BLaER1 (cell line): ENCODE measurements at regions not wholly inside any gene's neighbourhood (a gene's known extent, or its start where the extent isn't known, plus 50 kb on each side); places are given as distances from the start of the nearest gene placed in this dataset.

ENCODE experiments used
- H3K27ac ChIP-seq: shearing (Covaris generic); formaldehyde crosslinking; 2 replicates; pipeline ENCODE4 v1.8.1; 2022
- H3K27me3 ChIP-seq: shearing (Covaris generic); formaldehyde crosslinking; 2 replicates; pipeline ENCODE4 v1.8.1; 2022
- H3K36me3 ChIP-seq: shearing (Covaris generic); formaldehyde crosslinking; 2 replicates; pipeline ENCODE4 v1.8.1; 2022
- H3K4me1 ChIP-seq: shearing (Covaris generic); formaldehyde crosslinking; 2 replicates; pipeline ENCODE4 v1.8.1; 2022
- H3K4me2 ChIP-seq: shearing (Covaris generic); formaldehyde crosslinking; 2 replicates; pipeline ENCODE4 v1.8.1; 2022
- H3K4me3 ChIP-seq: shearing (Covaris generic); formaldehyde crosslinking; 2 replicates; pipeline ENCODE4 v1.8.1; 2022
- H3K9ac ChIP-seq: shearing (Covaris generic); formaldehyde crosslinking; 2 replicates; pipeline ENCODE4 v1.8.1; 2022
- H3K9me3 ChIP-seq: shearing (Covaris generic); formaldehyde crosslinking; 2 replicates; pipeline ENCODE4 v1.8.1; 2022
- H4K20me1 ChIP-seq: shearing (Covaris generic); formaldehyde crosslinking; 2 replicates; pipeline ENCODE4 v1.8.1; 2022
- Cebpa-rat ChIP-seq: shearing (Covaris generic); IDR thresholded peaks from 2 replicates; pipeline ENCODE4 v1.8.1; 2022

DNA sequence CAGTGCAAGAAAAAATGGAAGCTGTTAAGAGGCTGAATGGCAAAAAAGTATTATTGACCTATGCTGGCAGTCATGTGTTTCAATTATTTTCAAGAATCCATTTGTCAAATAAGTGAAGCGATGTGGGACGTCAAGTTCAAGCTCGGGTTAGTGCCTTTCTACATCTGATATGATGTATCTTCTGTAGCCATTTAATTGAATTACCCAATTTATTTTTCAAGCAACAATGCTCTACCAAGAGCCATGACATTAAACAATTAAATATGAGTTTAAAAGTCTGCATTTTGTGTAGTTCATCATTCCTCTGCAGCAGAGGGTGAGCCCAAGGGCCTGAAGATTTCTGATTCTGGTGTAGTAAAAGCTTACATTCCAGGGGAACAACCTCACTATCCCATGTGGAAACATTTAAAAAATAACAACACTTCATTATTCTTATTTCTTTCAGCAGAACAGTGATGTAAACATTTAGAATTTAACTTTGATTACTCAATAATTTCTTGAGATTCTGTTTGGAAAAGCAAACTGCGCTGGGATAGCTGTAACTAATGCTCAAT lies 619.7 kb upstream of the ARRDC3 start:
- H3K9me3 ChIP-seq: no peaks in the 10 kb centered on the region
- no peak overlapping the region for H3K4me2 ChIP-seq
- no peaks in the 10 kb centered on the region for H3K36me3 ChIP-seq
- TF ChIP-seq Cebpa-rat: no peak
- H3K27ac ChIP-seq: no peak overlapping the region
- H3K9ac ChIP-seq: no peak overlapping the region
- H3K4me3 ChIP-seq: no peak overlapping the region
- no peaks in the 10 kb centered on the region for H4K20me1 ChIP-seq
- H3K4me1 ChIP-seq: peaks cover 7% of the 10 kb centered on the region
- no peaks in the 10 kb centered on the region for H3K27me3 ChIP-seq

DNA sequence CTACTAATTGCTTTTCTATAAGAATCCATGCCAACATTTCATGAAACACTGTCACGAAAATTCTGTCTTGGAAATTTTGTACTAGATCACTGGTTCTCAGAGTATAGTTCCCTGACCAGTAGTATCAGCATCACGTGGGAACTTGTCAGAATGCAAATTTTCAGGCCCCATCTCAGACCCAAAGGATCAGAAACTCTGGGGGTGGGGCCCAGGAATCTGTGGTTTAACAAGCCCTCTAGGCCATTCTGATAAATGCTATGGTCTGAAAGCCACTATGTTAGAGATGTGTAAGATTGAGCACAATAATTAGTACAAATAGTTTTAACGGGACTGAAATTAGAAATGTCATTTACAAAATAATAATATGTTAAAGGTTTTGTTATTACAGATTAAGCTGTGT lies 615.7 kb upstream of the ARRDC3 start:
- Histone ChIP-seq H3K4me3 (no peak overlapping the region), H3K27ac (no peak overlapping the region), H4K20me1 (no peaks in the 10 kb centered on the region), H3K36me3 (no peaks in the 10 kb centered on the region), H3K4me2 (no peak overlapping the region), H3K4me1 (no peaks in the 10 kb centered on the region), H3K27me3 (no peaks in the 10 kb centered on the region), H3K9me3 (no peaks in the 10 kb centered on the region), H3K9ac (no peak overlapping the region)
- TF ChIP-seq Cebpa-rat: no peak

- Histone ChIP-seq H3K27ac (no peak overlapping the region), H4K20me1 (no peaks in the 10 kb centered on the region), H3K4me3 (no peak overlapping the region), H3K4me2 (no peak overlapping the region), H3K36me3 (no peaks in the 10 kb centered on the region), H3K27me3 (no peaks in the 10 kb centered on the region), H3K9ac (no peak overlapping the region), H3K4me1 (no peaks in the 10 kb centered on the region), H3K9me3 (no peaks in the 10 kb centered on the region)
- TF ChIP-seq Cebpa-rat: no peak
Observed at GRCh38 chr5:91983869-91984268, 600.8 kb upstream of the ARRDC3 start.

DNA sequence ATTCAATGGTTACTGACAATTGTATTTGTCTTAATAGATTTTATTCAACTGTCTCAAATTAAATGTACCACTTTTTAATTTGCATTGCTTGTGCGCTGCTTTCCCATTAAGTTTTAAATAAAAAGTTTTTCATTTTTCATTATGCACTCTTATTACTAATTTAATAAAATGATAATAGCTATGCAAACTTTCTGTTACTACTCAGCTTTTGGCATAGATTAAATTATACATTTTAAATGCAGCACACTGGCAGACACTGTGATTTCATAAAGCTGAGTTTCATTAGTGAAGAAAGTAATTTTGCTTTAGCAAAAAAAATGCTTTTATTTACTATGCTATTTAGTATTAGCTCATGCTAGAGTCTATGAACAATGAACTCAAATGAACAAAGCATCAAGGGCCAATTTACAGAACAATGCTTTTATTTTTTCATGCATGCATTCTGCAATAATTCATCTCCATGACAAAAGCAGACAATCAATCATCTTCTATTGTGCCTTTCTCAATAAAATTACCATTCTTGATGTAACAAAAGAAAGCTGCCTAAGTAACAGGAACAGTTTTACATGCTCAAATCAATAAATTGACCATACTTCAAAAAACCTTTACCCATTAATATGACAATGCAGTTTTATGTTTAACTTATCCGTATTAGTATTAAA lies 595.2 kb upstream of the ARRDC3 start:
- no peak overlapping the region for H3K27ac ChIP-seq

GRCh38 chr5:91977579-91977978 lies 594.5 kb upstream of the ARRDC3 start:
- H3K27me3 ChIP-seq: no peaks in the 10 kb centered on the region
- H3K4me3 ChIP-seq: no peak overlapping the region
- no peaks in the 10 kb centered on the region for H3K4me1 ChIP-seq
- no peak overlapping the region for H3K4me2 ChIP-seq
- no peaks in the 10 kb centered on the region for H4K20me1 ChIP-seq
- no peaks in the 10 kb centered on the region for H3K36me3 ChIP-seq
- TF ChIP-seq Cebpa-rat: no peak
- H3K9ac ChIP-seq: no peak overlapping the region
- H3K27ac ChIP-seq: no peak overlapping the region
- H3K9me3 ChIP-seq: no peaks in the 10 kb centered on the region

More for the DNA sequence above, 595.2 kb upstream of the ARRDC3 start:
- no peaks in the 10 kb centered on the region for H3K4me1 ChIP-seq
- H3K9ac ChIP-seq: no peak overlapping the region
- H3K4me3 ChIP-seq: no peak overlapping the region
- H3K36me3 ChIP-seq: no peaks in the 10 kb centered on the region
- no peak overlapping the region for H3K4me2 ChIP-seq
- H3K27me3 ChIP-seq: no peaks in the 10 kb centered on the region
- no peaks in the 10 kb centered on the region for H4K20me1 ChIP-seq
- no peaks in the 10 kb centered on the region for H3K9me3 ChIP-seq
- no peak for TF ChIP-seq Cebpa-rat

GRCh38 chr5:91976451-91976850 lies 593.3 kb upstream of the ARRDC3 start:
- H3K36me3 ChIP-seq: no peaks in the 10 kb centered on the region
- H3K9me3 ChIP-seq: no peaks in the 10 kb centered on the region
- no peaks in the 10 kb centered on the region for H3K27me3 ChIP-seq
- no peak overlapping the region for H3K4me2 ChIP-seq
- no peak for TF ChIP-seq Cebpa-rat
- no peak overlapping the region for H3K4me3 ChIP-seq
- no peak overlapping the region for H3K27ac ChIP-seq
- no peak overlapping the region for H3K9ac ChIP-seq
- no peaks in the 10 kb centered on the region for H3K4me1 ChIP-seq
- no peaks in the 10 kb centered on the region for H4K20me1 ChIP-seq

DNA sequence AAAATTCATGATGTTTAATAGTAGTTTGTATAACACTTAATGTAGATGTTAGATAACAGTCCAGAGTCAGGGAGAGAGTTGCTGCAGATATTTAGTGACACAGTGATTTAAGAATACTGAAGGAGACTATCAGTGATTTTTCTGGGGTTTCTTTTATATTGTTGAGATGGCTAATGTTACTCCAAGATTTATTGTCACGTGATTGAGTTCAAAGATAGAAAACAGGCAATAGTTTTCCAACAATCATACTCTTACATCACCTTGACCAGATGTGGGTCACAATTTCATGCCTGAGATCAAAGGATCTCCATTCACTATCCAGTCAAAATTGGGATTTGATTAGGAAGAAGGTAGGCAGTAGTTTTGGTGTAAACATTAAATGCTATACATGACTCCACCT lies 580.0 kb upstream of the ARRDC3 start:
- Histone ChIP-seq H3K4me2 (no peak overlapping the region), H3K9ac (no peak overlapping the region), H3K9me3 (peaks cover 5% of the 10 kb centered on the region), H3K4me3 (no peak overlapping the region), H3K4me1 (no peaks in the 10 kb centered on the region), H4K20me1 (no peaks in the 10 kb centered on the region), H3K27ac (no peak overlapping the region), H3K27me3 (no peaks in the 10 kb centered on the region), H3K36me3 (no peaks in the 10 kb centered on the region)
- TF ChIP-seq Cebpa-rat: no peak

DNA sequence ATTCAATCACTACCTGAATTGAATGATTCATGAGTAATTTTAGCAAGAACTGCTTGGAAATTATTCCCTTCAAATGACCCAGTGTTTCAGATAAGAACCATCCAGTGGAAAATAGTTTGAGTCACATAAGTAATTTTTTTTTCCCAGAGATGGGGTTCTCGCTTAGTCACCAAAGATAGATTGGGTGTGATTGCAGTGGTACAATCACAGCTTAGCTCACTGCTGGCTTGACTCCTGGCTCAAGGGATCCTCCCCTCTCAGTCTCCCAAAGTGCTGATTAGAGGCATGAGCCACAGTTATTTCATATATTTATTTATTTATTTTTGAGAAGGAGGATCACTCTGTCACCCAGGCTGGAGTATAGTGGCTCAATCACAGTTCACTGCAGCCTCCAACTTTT lies 574.5 kb upstream of the ARRDC3 start:
- H3K4me2 ChIP-seq: no peak overlapping the region
- peaks cover 3% of the 10 kb centered on the region; the same call in 1 of the 2 replicates for H3K9me3 ChIP-seq
- no peak for TF ChIP-seq Cebpa-rat
- H4K20me1 ChIP-seq: no peaks in the 10 kb centered on the region
- H3K27ac ChIP-seq: no peak overlapping the region
- H3K36me3 ChIP-seq: no peaks in the 10 kb centered on the region
- peaks cover 34% of the 10 kb centered on the region for H3K4me1 ChIP-seq
- no peaks in the 10 kb centered on the region for H3K27me3 ChIP-seq
- no peak overlapping the region for H3K9ac ChIP-seq
- no peak overlapping the region for H3K4me3 ChIP-seq

- H3K4me3 ChIP-seq: no peak overlapping the region
- TF ChIP-seq Cebpa-rat: no peak
- H3K9ac ChIP-seq: no peak overlapping the region
- no peaks in the 10 kb centered on the region for H3K36me3 ChIP-seq
- peaks cover 34% of the 10 kb centered on the region for H3K4me1 ChIP-seq
- no peaks in the 10 kb centered on the region for H4K20me1 ChIP-seq
- no peak overlapping the region for H3K27ac ChIP-seq
- no peaks in the 10 kb centered on the region for H3K27me3 ChIP-seq
- peak overlapping the region; percentile 33; the same call in 1 of the 2 replicates for H3K4me2 ChIP-seq
- H3K9me3 ChIP-seq: peaks cover 3% of the 10 kb centered on the region; the same call in 1 of the 2 replicates
Observed at GRCh38 chr5:91956738-91957137, 573.6 kb upstream of the ARRDC3 start.

- Histone ChIP-seq H3K4me3 (no peak overlapping the region), H3K9ac (no peak overlapping the region), H3K4me1 (peaks cover 34% of the 10 kb centered on the region), H3K36me3 (no peaks in the 10 kb centered on the region), H3K27me3 (no peaks in the 10 kb centered on the region), H3K27ac (no peak overlapping the region), H3K9me3 (peaks cover 6% of the 10 kb centered on the region; the same call in 1 of the 2 replicates), H4K20me1 (no peaks in the 10 kb centered on the region), H3K4me2 (peak overlapping the region; percentile 52)
- no peak for TF ChIP-seq Cebpa-rat
Observed at GRCh38 chr5:91955610-91956009, 572.5 kb upstream of the ARRDC3 start.

DNA sequence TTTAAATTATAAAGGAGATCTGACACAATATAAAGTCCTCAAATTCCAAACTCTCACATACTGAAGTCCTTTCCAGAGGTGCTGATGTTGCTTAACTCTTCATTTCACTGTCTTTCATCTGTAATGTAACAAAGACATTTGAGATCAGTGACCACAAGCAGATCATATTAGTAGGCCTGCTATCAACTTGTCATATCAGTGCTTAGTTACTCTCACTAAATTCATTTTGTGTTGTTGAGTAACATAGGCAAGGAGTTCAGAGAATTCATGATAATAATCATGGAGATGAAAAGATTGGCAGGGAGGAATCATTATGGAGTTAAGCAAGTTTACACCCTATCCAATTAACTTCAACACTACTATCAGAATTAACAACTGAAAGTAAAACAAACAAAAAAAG lies 571.0 kb upstream of the ARRDC3 start:
- Histone ChIP-seq H3K27ac (no peak overlapping the region), H3K9me3 (peaks cover 13% of the 10 kb centered on the region), H3K4me3 (no peak overlapping the region), H3K4me2 (0 out of 2 replicates have a peak overlapping the region, but pooled peaks have one; percentile 52), H3K27me3 (no peaks in the 10 kb centered on the region), H3K4me1 (peaks cover 34% of the 10 kb centered on the region), H3K9ac (no peak overlapping the region), H3K36me3 (no peaks in the 10 kb centered on the region), H4K20me1 (no peaks in the 10 kb centered on the region)
- TF ChIP-seq Cebpa-rat: no peak
